SK-N-SH treated with all-trans-retinoic acid at 6 μM for 48 hours (cell line): ENCODE measurements at regions not wholly inside any gene's neighbourhood (a gene's known extent, or its start where the extent isn't known, plus 50 kb on each side); places are given as distances from the start of the nearest gene placed in this dataset.
"Not testable (repeated sequence)": the region's sequence is repeated elsewhere in the genome, so short reads cannot be mapped to it uniquely, and the experiment has no call there.

Experiments
- ATAC-seq: fragments of 200-7000 bp; cut with Tn5 transposase; 3 replicates; pipeline ENCODE4 v1.9.1; 2020; ENCODE audit warnings: mild to moderate bottlenecking, moderate library complexity
- BACH2 ChIP-seq: fragments of 250-450 bp; sonication (Bioruptor Pico); IDR thresholded peaks from 2 replicates; pipeline ENCODE4 v1.9.0; 2021; ENCODE audit warnings: mild to moderate bottlenecking, borderline replicate concordance
- CREB5 ChIP-seq: fragments of 250-450 bp; sonication (Bioruptor Pico); IDR thresholded peaks from 2 replicates; pipeline ENCODE4 v1.5.1; 2020; ENCODE audit warnings: low read depth, mild to moderate bottlenecking, moderate library complexity
- CSDC2 ChIP-seq: fragments of 250-450 bp; sonication (Bioruptor Pico); IDR thresholded peaks from 2 replicates; pipeline ENCODE4 v1.5.0; 2020; ENCODE audit warnings: mild to moderate bottlenecking, moderate library complexity
- ESRRG ChIP-seq: fragments of 250-450 bp; sonication (Bioruptor Pico); IDR thresholded peaks from 2 replicates; pipeline ENCODE4 v1.6.1; 2021; ENCODE audit warnings: mild to moderate bottlenecking
- GLIS3 ChIP-seq: fragments of 250-450 bp; sonication (Bioruptor Pico); IDR thresholded peaks from 2 replicates; pipeline ENCODE4 v1.5.0; 2020; ENCODE audit warnings: mild to moderate bottlenecking, moderate library complexity
- ISL1 ChIP-seq: fragments of 250-450 bp; sonication (Bioruptor Pico); IDR thresholded peaks from 2 replicates; pipeline ENCODE4 v2.1.2; 2022; ENCODE audit warnings: mild to moderate bottlenecking, moderate library complexity
- OSR1 ChIP-seq: fragments of 250-450 bp; sonication (Bioruptor Pico); IDR thresholded peaks from 2 replicates; pipeline ENCODE4 v1.8.0; 2022; ENCODE audit warnings: moderate library complexity, mild to moderate bottlenecking, inconsistent platforms
- PATZ1 ChIP-seq: fragments of 250-450 bp; sonication (Bioruptor Pico); IDR thresholded peaks from 2 replicates; pipeline ENCODE4 v1.8.0; 2020; ENCODE audit warnings: mild to moderate bottlenecking, moderate library complexity, borderline replicate concordance
- POU6F1 ChIP-seq: fragments of 250-450 bp; sonication (Bioruptor Pico); IDR thresholded peaks from 2 replicates; pipeline ENCODE4 v1.8.0; 2021; ENCODE audit warnings: low read depth, mild to moderate bottlenecking, moderate library complexity, borderline replicate concordance
- PPARA ChIP-seq: fragments of 250-450 bp; sonication (Bioruptor Pico); IDR thresholded peaks from 2 replicates; pipeline ENCODE4 v1.5.0; 2020; ENCODE audit warnings: mild to moderate bottlenecking, borderline replicate concordance
- SNAI2 ChIP-seq: fragments of 250-450 bp; sonication (Bioruptor Pico); IDR thresholded peaks from 2 replicates; pipeline ENCODE4 v1.5.0; 2020; ENCODE audit warnings: mild to moderate bottlenecking, moderate library complexity
- TCF4 ChIP-seq: fragments of 250-450 bp; sonication (Bioruptor Pico); IDR thresholded peaks from 2 replicates; pipeline ENCODE4 v1.8.0; 2021; ENCODE audit warnings: mild to moderate bottlenecking, moderate library complexity, borderline replicate concordance
- TOX ChIP-seq: fragments of 250-450 bp; sonication (Bioruptor Pico); IDR thresholded peaks from 2 replicates; pipeline ENCODE4 v1.8.0; 2021; ENCODE audit warnings: mild to moderate bottlenecking, moderate library complexity, borderline replicate concordance
- ZFP3 ChIP-seq: fragments of 250-450 bp; sonication (Bioruptor Pico); IDR thresholded peaks from 2 replicates; pipeline ENCODE4 v1.5.0; 2020; ENCODE audit warnings: mild to moderate bottlenecking, moderate library complexity
- ZNF565 ChIP-seq: fragments of 450-650 bp; formaldehyde crosslinking; conservative IDR thresholded peaks from 2 replicates; pipeline ENCODE4 v1.5.0; 2020; ENCODE audit warnings: low read depth, mild to moderate bottlenecking, moderate library complexity
- ZNF70 ChIP-seq: fragments of 450-650 bp; formaldehyde crosslinking; IDR thresholded peaks from 2 replicates; pipeline ENCODE4 v1.5.0; 2020; ENCODE audit warnings: mild to moderate bottlenecking, moderate library complexity
- ZNF8 ChIP-seq: fragments of 450-650 bp; formaldehyde crosslinking; IDR thresholded peaks from 2 replicates; pipeline ENCODE4 v1.5.0; 2020; ENCODE audit warnings: mild to moderate bottlenecking, moderate library complexity
- TF ChIP-seq, protein P1 (sequence below): fragments of 250-450 bp; sonication (Bioruptor Pico); IDR thresholded peaks from 2 replicates; pipeline ENCODE4 v1.5.0; 2020; ENCODE audit warnings: mild to moderate bottlenecking, moderate library complexity

DNA sequence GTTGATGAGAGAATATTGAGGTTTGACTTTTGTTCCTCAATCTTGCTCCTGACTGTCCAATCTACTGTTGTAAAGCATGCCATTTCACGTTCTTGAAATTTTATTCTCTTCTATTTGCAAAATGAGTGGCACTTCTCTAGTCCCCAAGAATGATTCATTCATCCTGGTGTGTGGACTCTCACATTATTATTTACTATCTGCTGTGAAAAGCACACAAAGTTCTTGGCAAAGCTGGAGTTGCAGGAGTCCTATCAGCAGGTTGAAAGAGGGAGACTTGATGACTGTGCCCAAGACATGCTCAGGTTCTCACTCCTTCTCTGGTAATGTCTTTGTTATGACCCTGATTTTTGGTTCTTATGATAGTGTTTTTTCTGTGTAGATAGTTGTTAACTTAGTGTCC lies 382.6 kb downstream of the DMRTA1 start (continued):
- TF ChIP-seq, protein P1, sequence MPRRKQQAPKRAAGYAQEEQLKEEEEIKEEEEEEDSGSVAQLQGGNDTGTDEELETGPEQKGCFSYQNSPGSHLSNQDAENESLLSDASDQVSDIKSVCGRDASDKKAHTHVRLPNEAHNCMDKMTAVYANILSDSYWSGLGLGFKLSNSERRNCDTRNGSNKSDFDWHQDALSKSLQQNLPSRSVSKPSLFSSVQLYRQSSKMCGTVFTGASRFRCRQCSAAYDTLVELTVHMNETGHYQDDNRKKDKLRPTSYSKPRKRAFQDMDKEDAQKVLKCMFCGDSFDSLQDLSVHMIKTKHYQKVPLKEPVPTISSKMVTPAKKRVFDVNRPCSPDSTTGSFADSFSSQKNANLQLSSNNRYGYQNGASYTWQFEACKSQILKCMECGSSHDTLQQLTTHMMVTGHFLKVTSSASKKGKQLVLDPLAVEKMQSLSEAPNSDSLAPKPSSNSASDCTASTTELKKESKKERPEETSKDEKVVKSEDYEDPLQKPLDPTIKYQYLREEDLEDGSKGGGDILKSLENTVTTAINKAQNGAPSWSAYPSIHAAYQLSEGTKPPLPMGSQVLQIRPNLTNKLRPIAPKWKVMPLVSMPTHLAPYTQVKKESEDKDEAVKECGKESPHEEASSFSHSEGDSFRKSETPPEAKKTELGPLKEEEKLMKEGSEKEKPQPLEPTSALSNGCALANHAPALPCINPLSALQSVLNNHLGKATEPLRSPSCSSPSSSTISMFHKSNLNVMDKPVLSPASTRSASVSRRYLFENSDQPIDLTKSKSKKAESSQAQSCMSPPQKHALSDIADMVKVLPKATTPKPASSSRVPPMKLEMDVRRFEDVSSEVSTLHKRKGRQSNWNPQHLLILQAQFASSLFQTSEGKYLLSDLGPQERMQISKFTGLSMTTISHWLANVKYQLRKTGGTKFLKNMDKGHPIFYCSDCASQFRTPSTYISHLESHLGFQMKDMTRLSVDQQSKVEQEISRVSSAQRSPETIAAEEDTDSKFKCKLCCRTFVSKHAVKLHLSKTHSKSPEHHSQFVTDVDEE (CRISPR knock-in tag) = no peak
- TF ChIP-seq ESRRG (CRISPR knock-in tag) = no peak

- no peak for ATAC-seq
- TF ChIP-seq, protein P1 (CRISPR knock-in tag) = no peak
- TF ChIP-seq PATZ1 (no peak), TOX (CRISPR knock-in tag) (no peak), ZNF70 (CRISPR knock-in tag) (no peak), CSDC2 (no peak), POU6F1 (CRISPR knock-in tag) (no peak), TCF4 (CRISPR knock-in tag) (no peak), SNAI2 (CRISPR knock-in tag) (no peak)
These were observed 391.6 kb downstream of the DMRTA1 start for GRCh38 chr9:22838266-22838665.

DNA sequence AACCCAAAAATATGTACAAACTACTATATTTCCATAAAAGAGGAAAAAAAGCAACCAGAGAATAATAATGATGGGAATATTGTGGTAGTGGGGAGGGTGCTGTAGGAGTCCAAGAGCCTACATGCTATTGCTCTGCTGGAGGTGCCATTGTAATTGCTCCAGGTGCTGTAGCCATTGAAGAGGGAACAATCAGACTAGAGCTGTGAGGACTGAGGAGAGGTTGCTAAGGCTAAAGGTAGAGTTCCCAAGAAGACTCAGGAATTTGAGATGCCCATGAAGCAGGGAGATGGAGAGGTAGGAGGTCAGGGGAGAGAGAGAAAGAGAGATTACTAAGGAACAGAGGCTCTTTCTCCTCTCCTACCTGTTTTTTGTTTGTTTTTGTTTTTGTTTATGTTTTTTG lies 394.0 kb downstream of the DMRTA1 start:
- TF ChIP-seq CSDC2 (no peak), BACH2 (CRISPR knock-in tag) (no peak), ZNF565 (CRISPR knock-in tag) (no peak), SNAI2 (CRISPR knock-in tag) (no peak), ISL1 (CRISPR knock-in tag) (no peak), PPARA (CRISPR knock-in tag) (no peak), ZNF8 (CRISPR knock-in tag) (no peak), ZNF70 (CRISPR knock-in tag) (no peak), ZFP3 (no peak)
- ATAC-seq = no peak

DNA sequence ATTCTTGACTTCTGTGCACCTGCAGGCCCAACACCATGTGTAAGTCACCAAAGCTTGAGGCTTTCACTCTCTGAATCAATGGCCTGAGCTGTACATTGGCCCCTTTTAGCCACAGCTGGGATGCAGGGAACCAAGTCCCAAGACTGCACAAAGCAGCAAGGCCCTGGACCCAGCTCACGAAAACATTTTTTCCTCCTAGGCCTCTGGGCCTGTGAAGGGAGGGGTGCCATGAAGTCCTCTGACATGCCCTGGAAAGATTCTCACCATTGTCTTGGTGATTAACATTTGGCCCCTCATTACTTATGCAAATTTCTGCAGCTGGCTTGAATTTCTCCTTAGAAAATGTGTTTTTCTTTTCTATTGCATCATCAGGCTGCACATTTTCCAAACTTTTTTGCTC lies 398.6 kb downstream of the DMRTA1 start:
- ATAC-seq = not testable (repeated sequence)

GRCh38 chr9:22855980-22856379 lies 409.4 kb downstream of the DMRTA1 start:
- ATAC-seq = no peak
- TF ChIP-seq OSR1 (no peak), CREB5 (CRISPR knock-in tag) (no peak), PATZ1 (no peak), ZNF70 (CRISPR knock-in tag) (no peak), ZNF565 (CRISPR knock-in tag) (no peak), TOX (CRISPR knock-in tag) (no peak), PPARA (CRISPR knock-in tag) (no peak), GLIS3 (CRISPR knock-in tag) (no peak), CSDC2 (no peak), SNAI2 (CRISPR knock-in tag) (no peak), ISL1 (CRISPR knock-in tag) (no peak)
- TF ChIP-seq, protein P1 (CRISPR knock-in tag) = no peak
